ENCODE measurements at regions not wholly inside any gene's neighbourhood (a gene's known extent, or its start where the extent isn't known, plus 50 kb on each side); places are given as distances from the start of the nearest gene placed in this dataset.

DNA sequence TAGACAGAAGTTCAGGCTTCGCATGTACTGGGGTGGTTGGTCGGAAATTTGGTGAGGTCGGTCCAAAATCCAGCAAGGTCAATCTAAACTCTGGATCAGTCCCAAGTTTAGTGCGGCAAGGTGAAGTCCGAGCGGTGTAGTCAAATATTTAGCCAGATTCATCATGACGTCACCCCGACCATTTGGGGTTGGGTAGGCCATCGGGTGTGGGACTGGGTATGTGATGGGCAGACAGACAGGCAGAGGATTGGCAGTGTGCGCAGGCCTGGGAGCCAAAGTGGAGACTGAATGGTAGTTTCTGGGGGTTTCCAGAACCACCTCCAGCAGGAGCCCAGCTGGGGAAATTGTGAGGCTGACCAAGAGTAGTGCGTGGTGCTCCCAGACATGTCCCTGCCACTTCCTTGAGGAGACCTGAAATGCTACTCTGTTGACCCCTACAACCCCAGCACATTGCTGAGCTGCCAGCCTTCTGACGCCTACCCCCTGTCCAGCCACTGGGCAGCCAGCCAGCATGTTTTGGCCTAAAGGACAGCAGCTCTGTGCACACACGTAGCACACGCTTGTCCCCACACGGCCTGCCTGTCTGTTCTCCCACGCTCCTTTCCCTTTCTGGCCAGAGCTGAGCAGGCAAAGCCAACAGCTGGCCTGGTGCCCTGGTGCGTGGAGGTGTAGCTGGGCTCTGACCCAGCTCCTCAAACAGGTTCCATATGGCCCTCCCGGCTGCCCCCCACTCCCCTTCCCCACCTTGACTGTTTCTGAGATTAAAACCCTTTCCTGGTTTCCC lies 55.9 kb downstream of the FAM241B start:
- H2BK12ac ChIP-seq (ENCODE audit: insufficient read length, low read depth, low read length): no peak overlapping the region
- no peak overlapping the region for H3K4me2 ChIP-seq (ENCODE audit: insufficient read depth, insufficient read length, low read length)
- DNase-seq: no peak
- no peaks in the 10 kb centered on the region for H4K20me1 ChIP-seq (ENCODE audit: control insufficient read depth, insufficient read depth, insufficient read length)
- WGBS (ENCODE audit: extremely low coverage, insufficient read length, low lambda C conversion rate): no CpG with 5 or more reads among the region's 18 CpGs
- peaks cover 3% of the 10 kb centered on the region; the same call in 1 of the 2 replicates for H3K4me1 ChIP-seq (ENCODE audit: insufficient read depth, low read length)
- no peaks in the 10 kb centered on the region for H3K23me2 ChIP-seq (ENCODE audit: insufficient read length, low read depth, low read length, poor library complexity, severe bottlenecking)
- no peak overlapping the region for H3K9ac ChIP-seq (ENCODE audit: extremely low read depth, insufficient read length, low read length)
- no peaks in the 10 kb centered on the region for H3K79me2 ChIP-seq (ENCODE audit: insufficient read depth, low read length)
- no peak overlapping the region for H4K91ac ChIP-seq (ENCODE audit: insufficient read length, low read depth, low read length)
- no peak overlapping the region for H4K5ac ChIP-seq (ENCODE audit: insufficient read length, low read depth, low read length)
- no peak overlapping the region for H2AFZ ChIP-seq (ENCODE audit: low read length)
- Mint-ChIP-seq H3K4me3 (no peak overlapping the region), H3K27me3 (ENCODE audit: low read depth) (peaks cover 16% of the 10 kb centered on the region), H3K9me3 (no peaks in the 10 kb centered on the region; a peak in 1 of 5 replicates), H3K4me1 (peaks cover 28 to 35% of the 10 kb centered on the region in 2 experiments), H3K27ac (no peak overlapping the region), H3K36me3 (ENCODE audit: insufficient read depth in 1 of 3, low read depth in 3 of 3) (no peaks in the 10 kb centered on the region)
- no peak overlapping the region for H3K27ac ChIP-seq (ENCODE audit: insufficient read length, low read depth, low read length)
- H2BK15ac ChIP-seq (ENCODE audit: low read depth, low read length): no peak overlapping the region
- no peak overlapping the region for H2AK5ac ChIP-seq (ENCODE audit: insufficient read length, low read length)
- H3K79me1 ChIP-seq (ENCODE audit: insufficient read depth, low read depth, low read length, poor library complexity, severe bottlenecking): no peaks in the 10 kb centered on the region
- H2BK20ac ChIP-seq (ENCODE audit: low read depth, low read length, poor library complexity, severe bottlenecking): no peak overlapping the region
- H3K14ac ChIP-seq (ENCODE audit: insufficient read depth, low read length): no peak overlapping the region
- H3K9me3 ChIP-seq (ENCODE audit: control insufficient read depth, low read depth, low read length): no peaks in the 10 kb centered on the region
- no peak overlapping the region for H2BK5ac ChIP-seq (ENCODE audit: insufficient read length, low read length)
- TF ChIP-seq, protein P1, sequence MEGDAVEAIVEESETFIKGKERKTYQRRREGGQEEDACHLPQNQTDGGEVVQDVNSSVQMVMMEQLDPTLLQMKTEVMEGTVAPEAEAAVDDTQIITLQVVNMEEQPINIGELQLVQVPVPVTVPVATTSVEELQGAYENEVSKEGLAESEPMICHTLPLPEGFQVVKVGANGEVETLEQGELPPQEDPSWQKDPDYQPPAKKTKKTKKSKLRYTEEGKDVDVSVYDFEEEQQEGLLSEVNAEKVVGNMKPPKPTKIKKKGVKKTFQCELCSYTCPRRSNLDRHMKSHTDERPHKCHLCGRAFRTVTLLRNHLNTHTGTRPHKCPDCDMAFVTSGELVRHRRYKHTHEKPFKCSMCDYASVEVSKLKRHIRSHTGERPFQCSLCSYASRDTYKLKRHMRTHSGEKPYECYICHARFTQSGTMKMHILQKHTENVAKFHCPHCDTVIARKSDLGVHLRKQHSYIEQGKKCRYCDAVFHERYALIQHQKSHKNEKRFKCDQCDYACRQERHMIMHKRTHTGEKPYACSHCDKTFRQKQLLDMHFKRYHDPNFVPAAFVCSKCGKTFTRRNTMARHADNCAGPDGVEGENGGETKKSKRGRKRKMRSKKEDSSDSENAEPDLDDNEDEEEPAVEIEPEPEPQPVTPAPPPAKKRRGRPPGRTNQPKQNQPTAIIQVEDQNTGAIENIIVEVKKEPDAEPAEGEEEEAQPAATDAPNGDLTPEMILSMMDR (conservative IDR thresholded peaks at IDR 0.05): no peak
- H4K8ac ChIP-seq (replicated peaks; ENCODE audit: insufficient read length, low read depth, low read length): no peak overlapping the region
- H2BK120ac ChIP-seq (ENCODE audit: low read depth, low read length, poor library complexity, severe bottlenecking): no peak overlapping the region
- no peaks in the 10 kb centered on the region for H3K27me3 ChIP-seq (ENCODE audit: insufficient read depth, low read length)
- H3K18ac ChIP-seq (ENCODE audit: insufficient read length, low read depth, low read length): peak overlapping the region; percentile 56
- H3K4ac ChIP-seq (ENCODE audit: low read depth, low read length): no peak overlapping the region
- H3K23ac ChIP-seq (ENCODE audit: insufficient read length, low read depth, low read length): no peak overlapping the region
- no peak overlapping the region for H3T11ph ChIP-seq (ENCODE audit: low read length)
- no peak overlapping the region for H3K56ac ChIP-seq (ENCODE audit: insufficient read length, low read depth, low read length)

Data from H9 (cell line).